ENCODE measurements at regions not wholly inside any gene's neighbourhood (a gene's known extent, or its start where the extent isn't known, plus 50 kb on each side); places are given as distances from the start of the nearest gene placed in this dataset.

DNA sequence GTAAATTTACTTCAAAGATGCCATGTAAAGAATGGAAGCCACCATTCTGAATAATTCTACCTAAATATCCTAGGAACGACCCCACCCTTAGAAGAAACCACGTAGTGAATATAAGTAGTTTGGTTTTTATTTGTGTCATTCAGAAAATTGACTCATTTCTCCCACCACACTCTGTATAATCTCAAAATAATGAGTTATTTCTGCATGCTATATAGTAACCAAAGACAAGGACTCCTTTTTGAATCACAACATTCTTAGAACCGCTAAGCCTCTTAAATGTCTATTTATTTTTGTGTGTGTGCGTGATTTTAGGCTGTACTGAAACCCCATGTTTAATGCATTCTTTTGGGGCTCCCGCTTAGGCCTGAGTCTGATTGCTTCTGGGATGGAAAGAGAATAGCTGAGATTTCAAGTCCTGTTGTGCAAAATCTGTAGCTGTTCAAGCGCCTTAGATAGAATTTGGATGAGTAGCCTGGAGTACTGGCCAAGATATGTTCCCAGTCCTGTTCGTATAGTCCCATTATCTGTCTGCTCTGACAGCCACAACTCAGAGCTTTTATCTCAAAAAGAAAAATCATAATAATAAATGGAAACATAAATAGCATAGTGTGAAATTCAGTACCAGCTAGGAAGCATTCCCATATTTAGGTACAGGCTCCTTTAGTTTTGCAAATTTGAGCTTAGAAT lies 532.4 kb upstream of the NBEA start:
- TF ChIP-seq, protein P1, sequence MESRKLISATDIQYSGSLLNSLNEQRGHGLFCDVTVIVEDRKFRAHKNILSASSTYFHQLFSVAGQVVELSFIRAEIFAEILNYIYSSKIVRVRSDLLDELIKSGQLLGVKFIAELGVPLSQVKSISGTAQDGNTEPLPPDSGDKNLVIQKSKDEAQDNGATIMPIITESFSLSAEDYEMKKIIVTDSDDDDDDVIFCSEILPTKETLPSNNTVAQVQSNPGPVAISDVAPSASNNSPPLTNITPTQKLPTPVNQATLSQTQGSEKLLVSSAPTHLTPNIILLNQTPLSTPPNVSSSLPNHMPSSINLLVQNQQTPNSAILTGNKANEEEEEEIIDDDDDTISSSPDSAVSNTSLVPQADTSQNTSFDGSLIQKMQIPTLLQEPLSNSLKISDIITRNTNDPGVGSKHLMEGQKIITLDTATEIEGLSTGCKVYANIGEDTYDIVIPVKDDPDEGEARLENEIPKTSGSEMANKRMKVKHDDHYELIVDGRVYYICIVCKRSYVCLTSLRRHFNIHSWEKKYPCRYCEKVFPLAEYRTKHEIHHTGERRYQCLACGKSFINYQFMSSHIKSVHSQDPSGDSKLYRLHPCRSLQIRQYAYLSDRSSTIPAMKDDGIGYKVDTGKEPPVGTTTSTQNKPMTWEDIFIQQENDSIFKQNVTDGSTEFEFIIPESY (IDR thresholded peaks at IDR 0.05), result no peak
- TF ChIP-seq YY1 (IDR thresholded peaks at IDR 0.05), result no peak
- no peak for TF ChIP-seq SP1 (IDR thresholded peaks at IDR 0.05)
- TF ChIP-seq RXRA (IDR thresholded peaks at IDR 0.05), result no peak
- no peak for TF ChIP-seq FOXA2 (IDR thresholded peaks at IDR 0.05)
- TF ChIP-seq, protein P2, sequence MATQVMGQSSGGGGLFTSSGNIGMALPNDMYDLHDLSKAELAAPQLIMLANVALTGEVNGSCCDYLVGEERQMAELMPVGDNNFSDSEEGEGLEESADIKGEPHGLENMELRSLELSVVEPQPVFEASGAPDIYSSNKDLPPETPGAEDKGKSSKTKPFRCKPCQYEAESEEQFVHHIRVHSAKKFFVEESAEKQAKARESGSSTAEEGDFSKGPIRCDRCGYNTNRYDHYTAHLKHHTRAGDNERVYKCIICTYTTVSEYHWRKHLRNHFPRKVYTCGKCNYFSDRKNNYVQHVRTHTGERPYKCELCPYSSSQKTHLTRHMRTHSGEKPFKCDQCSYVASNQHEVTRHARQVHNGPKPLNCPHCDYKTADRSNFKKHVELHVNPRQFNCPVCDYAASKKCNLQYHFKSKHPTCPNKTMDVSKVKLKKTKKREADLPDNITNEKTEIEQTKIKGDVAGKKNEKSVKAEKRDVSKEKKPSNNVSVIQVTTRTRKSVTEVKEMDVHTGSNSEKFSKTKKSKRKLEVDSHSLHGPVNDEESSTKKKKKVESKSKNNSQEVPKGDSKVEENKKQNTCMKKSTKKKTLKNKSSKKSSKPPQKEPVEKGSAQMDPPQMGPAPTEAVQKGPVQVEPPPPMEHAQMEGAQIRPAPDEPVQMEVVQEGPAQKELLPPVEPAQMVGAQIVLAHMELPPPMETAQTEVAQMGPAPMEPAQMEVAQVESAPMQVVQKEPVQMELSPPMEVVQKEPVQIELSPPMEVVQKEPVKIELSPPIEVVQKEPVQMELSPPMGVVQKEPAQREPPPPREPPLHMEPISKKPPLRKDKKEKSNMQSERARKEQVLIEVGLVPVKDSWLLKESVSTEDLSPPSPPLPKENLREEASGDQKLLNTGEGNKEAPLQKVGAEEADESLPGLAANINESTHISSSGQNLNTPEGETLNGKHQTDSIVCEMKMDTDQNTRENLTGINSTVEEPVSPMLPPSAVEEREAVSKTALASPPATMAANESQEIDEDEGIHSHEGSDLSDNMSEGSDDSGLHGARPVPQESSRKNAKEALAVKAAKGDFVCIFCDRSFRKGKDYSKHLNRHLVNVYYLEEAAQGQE (IDR thresholded peaks at IDR 0.05), result no peak
- TF ChIP-seq, protein P3, sequence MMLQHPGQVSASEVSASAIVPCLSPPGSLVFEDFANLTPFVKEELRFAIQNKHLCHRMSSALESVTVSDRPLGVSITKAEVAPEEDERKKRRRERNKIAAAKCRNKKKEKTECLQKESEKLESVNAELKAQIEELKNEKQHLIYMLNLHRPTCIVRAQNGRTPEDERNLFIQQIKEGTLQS (IDR thresholded peaks at IDR 0.05), result no peak
- TF ChIP-seq HNF4A (conservative IDR thresholded peaks at IDR 0.05), result no peak
- no peak for TF ChIP-seq HNF4G (IDR thresholded peaks at IDR 0.05)
- no peak for TF ChIP-seq GABPA (IDR thresholded peaks at IDR 0.05 in 1 of 2, conservative IDR thresholded peaks at IDR 0.05 in 1 of 2)
- TF ChIP-seq EGR1 (IDR thresholded peaks at IDR 0.05; ENCODE audit: low read depth in 2 of 2), result no peak
- no peak for TF ChIP-seq FOXA1 (IDR thresholded peaks at IDR 0.05)
- TF ChIP-seq, protein P4, sequence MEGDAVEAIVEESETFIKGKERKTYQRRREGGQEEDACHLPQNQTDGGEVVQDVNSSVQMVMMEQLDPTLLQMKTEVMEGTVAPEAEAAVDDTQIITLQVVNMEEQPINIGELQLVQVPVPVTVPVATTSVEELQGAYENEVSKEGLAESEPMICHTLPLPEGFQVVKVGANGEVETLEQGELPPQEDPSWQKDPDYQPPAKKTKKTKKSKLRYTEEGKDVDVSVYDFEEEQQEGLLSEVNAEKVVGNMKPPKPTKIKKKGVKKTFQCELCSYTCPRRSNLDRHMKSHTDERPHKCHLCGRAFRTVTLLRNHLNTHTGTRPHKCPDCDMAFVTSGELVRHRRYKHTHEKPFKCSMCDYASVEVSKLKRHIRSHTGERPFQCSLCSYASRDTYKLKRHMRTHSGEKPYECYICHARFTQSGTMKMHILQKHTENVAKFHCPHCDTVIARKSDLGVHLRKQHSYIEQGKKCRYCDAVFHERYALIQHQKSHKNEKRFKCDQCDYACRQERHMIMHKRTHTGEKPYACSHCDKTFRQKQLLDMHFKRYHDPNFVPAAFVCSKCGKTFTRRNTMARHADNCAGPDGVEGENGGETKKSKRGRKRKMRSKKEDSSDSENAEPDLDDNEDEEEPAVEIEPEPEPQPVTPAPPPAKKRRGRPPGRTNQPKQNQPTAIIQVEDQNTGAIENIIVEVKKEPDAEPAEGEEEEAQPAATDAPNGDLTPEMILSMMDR (IDR thresholded peaks at IDR 0.05; ENCODE audit: low read depth, low read length, missing input control), result no peak
- no peak for TF ChIP-seq JUND (IDR thresholded peaks at IDR 0.05)
- TF ChIP-seq NR2F2 (IDR thresholded peaks at IDR 0.05), result no peak
- no peak for TF ChIP-seq TAF1 (conservative IDR thresholded peaks at IDR 0.05)
- TF ChIP-seq, protein P5, sequence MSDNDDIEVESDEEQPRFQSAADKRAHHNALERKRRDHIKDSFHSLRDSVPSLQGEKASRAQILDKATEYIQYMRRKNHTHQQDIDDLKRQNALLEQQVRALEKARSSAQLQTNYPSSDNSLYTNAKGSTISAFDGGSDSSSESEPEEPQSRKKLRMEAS (IDR thresholded peaks at IDR 0.05), result no peak
- H3K9me3 ChIP-seq (ENCODE audit: control insufficient read depth in 4 of 4, low read length in 3 of 4), result no peaks in the 10 kb centered on the region

More for the DNA sequence above, 532.4 kb upstream of the NBEA start:
- no peaks in the 10 kb centered on the region for H3K36me3 ChIP-seq (ENCODE audit: control insufficient read depth in 4 of 4, insufficient read depth in 3 of 4, low read depth in 1 of 4, low read length in 3 of 4)
- no peak for DNase-seq (ENCODE audit: low spot score)
- no peak overlapping the region for H3K27ac ChIP-seq (ENCODE audit: low read depth in 1 of 2, low read length in 2 of 2)
- no peak overlapping the region for H3K4me3 ChIP-seq (ENCODE audit: low read depth in 1 of 3, low read length in 3 of 3)
- no peak overlapping the region for H3K9ac ChIP-seq (ENCODE audit: low read depth in 1 of 2, low read length in 2 of 2)
- H3K4me1 ChIP-seq (ENCODE audit: control insufficient read depth in 4 of 4, insufficient read depth in 4 of 4, low read length in 3 of 4), result no peaks in the 10 kb centered on the region
- WGBS, result 48% methylated on average over 7 of the region's 7 CpGs
- H3K27me3 ChIP-seq (ENCODE audit: control insufficient read depth in 4 of 4, insufficient read depth in 4 of 4, low read length in 3 of 4), result no peaks in the 10 kb centered on the region

Data from liver (tissue), 8 donors.